ENCODE measurements at regions not wholly inside any gene's neighbourhood (a gene's known extent, or its start where the extent isn't known, plus 50 kb on each side); places are given as distances from the start of the nearest gene placed in this dataset.

GRCh38 chr2:150174971-150175421 lies 312.5 kb downstream of the RND3 start:
- TF ChIP-seq, protein P1, sequence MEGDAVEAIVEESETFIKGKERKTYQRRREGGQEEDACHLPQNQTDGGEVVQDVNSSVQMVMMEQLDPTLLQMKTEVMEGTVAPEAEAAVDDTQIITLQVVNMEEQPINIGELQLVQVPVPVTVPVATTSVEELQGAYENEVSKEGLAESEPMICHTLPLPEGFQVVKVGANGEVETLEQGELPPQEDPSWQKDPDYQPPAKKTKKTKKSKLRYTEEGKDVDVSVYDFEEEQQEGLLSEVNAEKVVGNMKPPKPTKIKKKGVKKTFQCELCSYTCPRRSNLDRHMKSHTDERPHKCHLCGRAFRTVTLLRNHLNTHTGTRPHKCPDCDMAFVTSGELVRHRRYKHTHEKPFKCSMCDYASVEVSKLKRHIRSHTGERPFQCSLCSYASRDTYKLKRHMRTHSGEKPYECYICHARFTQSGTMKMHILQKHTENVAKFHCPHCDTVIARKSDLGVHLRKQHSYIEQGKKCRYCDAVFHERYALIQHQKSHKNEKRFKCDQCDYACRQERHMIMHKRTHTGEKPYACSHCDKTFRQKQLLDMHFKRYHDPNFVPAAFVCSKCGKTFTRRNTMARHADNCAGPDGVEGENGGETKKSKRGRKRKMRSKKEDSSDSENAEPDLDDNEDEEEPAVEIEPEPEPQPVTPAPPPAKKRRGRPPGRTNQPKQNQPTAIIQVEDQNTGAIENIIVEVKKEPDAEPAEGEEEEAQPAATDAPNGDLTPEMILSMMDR (IDR thresholded peaks at IDR 0.05): no peak
- TF ChIP-seq POLR2A (IDR thresholded peaks at IDR 0.05) (no peak), EP300 (IDR thresholded peaks at IDR 0.05) (no peak), POLR2AphosphoS5 (IDR thresholded peaks at IDR 0.05) (no peak)

Measured in stomach (tissue), 4 donors.